Osteocyte (in vitro differentiated cells): ENCODE measurements at regions not wholly inside any gene's neighbourhood (a gene's known extent, or its start where the extent isn't known, plus 50 kb on each side); places are given as distances from the start of the nearest gene placed in this dataset.

ENCODE experiments used
- DNase-seq: peaks from one replicate; pipeline ENCODE4 v3.0.0; 2021; ENCODE audit warnings: mixed read lengths; ENCODE audit not compliant: unreplicated experiment; ENCODE audit errors: extremely low spot score
- H3K27ac Mint-ChIP-seq: one replicate; pipeline ENCODE4 v1.8.0; 2021; ENCODE audit warnings: mild to moderate bottlenecking, mixed read lengths; ENCODE audit not compliant: unreplicated experiment
- H3K27me3 Mint-ChIP-seq: one replicate; pipeline ENCODE4 v1.8.0; 2021; ENCODE audit warnings: mixed read lengths; ENCODE audit not compliant: unreplicated experiment
- H3K36me3 Mint-ChIP-seq: one replicate; pipeline ENCODE4 v1.8.0; 2021; ENCODE audit warnings: mixed read lengths; ENCODE audit not compliant: unreplicated experiment
- H3K4me1 Mint-ChIP-seq: one replicate; pipeline ENCODE4 v1.8.0; 2021; ENCODE audit warnings: mixed read lengths; ENCODE audit not compliant: unreplicated experiment
- H3K4me3 Mint-ChIP-seq: one replicate; pipeline ENCODE4 v1.8.0; 2021; ENCODE audit warnings: mild to moderate bottlenecking, moderate library complexity, mixed read lengths; ENCODE audit not compliant: unreplicated experiment
- H3K9me3 Mint-ChIP-seq: one replicate; pipeline ENCODE4 v1.8.0; 2021; ENCODE audit warnings: mixed read lengths; ENCODE audit not compliant: unreplicated experiment
- TF ChIP-seq, protein P1 (sequence below): fragments of 200-600 bp; sonication (generic); IDR thresholded peaks from 2 replicates; pipeline ENCODE4 v1.5.0; 2021; ENCODE audit warnings: antibody characterized with exemption, mild to moderate bottlenecking, moderate library complexity

DNA sequence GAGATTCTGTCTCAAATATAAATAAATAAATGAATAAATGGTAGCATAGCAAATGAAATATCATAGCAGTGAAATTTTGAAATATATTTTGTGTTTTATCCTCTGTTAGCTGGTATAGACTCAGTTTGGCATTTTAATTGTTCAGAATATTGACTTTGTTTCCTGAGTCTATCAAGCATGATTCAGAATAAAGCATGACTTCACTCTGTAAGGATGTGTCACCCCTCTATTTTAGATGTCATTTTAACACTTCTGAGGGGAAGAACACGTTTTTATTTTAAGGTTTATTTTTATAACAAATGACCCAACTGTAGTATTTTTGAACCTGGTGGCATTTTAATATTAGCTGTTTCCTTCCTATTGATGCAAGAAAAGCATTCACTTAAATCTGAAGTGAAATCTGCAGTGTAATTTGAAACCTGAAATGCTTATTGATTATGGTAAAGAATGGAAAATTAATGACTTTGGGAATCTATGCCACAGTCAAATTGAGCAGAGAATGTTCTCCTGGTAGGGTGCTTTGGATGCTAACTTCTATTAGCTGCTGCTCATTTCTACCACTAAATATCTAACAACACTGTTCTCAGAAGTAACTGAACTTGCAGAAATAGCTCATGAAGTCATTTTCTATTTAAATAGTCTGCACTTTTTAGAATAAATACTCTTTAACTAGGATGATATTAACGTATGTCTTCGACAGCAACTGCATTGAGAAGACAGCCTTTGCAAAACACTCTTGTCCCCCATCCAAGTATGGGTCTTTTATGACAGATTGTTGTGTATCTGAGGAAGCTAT, 114.2 kb downstream of the SOX4 start:
- no peak overlapping the region for H3K27ac Mint-ChIP-seq
- DNase-seq, result no peak

DNA sequence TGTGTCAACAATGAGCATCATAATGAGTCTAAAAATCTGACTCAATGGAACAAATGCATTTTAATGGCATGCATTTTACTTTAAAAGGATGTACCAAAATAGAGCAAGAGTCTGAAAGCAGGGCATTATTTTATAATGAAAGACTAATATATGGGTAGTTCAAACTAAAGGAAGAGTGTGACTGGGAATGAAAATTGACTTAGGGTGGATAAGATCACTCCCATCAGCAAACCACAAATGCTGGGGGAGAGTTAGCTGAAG, 114.7 kb downstream of the SOX4 start:
- Mint-ChIP-seq H3K27me3 (no peaks in the 10 kb centered on the region), H3K36me3 (no peaks in the 10 kb centered on the region), H3K27ac (no peak overlapping the region), H3K4me3 (no peak overlapping the region), H3K9me3 (no peaks in the 10 kb centered on the region), H3K4me1 (no peaks in the 10 kb centered on the region)
- TF ChIP-seq, protein P1, sequence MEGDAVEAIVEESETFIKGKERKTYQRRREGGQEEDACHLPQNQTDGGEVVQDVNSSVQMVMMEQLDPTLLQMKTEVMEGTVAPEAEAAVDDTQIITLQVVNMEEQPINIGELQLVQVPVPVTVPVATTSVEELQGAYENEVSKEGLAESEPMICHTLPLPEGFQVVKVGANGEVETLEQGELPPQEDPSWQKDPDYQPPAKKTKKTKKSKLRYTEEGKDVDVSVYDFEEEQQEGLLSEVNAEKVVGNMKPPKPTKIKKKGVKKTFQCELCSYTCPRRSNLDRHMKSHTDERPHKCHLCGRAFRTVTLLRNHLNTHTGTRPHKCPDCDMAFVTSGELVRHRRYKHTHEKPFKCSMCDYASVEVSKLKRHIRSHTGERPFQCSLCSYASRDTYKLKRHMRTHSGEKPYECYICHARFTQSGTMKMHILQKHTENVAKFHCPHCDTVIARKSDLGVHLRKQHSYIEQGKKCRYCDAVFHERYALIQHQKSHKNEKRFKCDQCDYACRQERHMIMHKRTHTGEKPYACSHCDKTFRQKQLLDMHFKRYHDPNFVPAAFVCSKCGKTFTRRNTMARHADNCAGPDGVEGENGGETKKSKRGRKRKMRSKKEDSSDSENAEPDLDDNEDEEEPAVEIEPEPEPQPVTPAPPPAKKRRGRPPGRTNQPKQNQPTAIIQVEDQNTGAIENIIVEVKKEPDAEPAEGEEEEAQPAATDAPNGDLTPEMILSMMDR, result no peak
- DNase-seq, result no peak

More for the DNA sequence above, 114.2 kb downstream of the SOX4 start:
- TF ChIP-seq, protein P1, result no peak
- no peaks in the 10 kb centered on the region for H3K9me3 Mint-ChIP-seq
- no peaks in the 10 kb centered on the region for H3K4me1 Mint-ChIP-seq
- no peaks in the 10 kb centered on the region for H3K27me3 Mint-ChIP-seq
- no peak overlapping the region for H3K4me3 Mint-ChIP-seq
- H3K36me3 Mint-ChIP-seq, result no peaks in the 10 kb centered on the region

DNA sequence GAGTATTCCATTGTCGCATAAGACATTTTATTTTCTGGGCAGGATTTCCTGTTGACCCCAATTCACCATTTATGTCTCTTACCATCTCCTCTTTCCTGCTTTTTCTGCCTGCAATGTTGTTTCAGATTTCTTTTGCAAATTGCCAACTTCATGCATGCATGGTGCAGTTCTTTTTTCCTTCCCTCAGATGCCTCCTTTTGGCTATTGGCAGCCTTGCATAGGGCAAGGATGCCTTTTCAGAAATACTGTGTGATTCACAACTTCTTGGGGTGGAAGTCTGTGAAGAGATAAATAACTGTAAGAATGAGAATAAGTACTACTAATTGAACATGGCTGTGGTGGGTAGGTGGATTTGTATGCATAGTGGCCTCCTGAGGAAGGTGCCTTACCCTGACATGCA, 116.7 kb downstream of the SOX4 start:
- Mint-ChIP-seq H3K4me1 (no peaks in the 10 kb centered on the region), H3K27me3 (no peaks in the 10 kb centered on the region), H3K4me3 (no peak overlapping the region), H3K36me3 (no peaks in the 10 kb centered on the region), H3K27ac (no peak overlapping the region), H3K9me3 (no peaks in the 10 kb centered on the region)
- DNase-seq, result no peak
- TF ChIP-seq, protein P1, result no peak

DNA sequence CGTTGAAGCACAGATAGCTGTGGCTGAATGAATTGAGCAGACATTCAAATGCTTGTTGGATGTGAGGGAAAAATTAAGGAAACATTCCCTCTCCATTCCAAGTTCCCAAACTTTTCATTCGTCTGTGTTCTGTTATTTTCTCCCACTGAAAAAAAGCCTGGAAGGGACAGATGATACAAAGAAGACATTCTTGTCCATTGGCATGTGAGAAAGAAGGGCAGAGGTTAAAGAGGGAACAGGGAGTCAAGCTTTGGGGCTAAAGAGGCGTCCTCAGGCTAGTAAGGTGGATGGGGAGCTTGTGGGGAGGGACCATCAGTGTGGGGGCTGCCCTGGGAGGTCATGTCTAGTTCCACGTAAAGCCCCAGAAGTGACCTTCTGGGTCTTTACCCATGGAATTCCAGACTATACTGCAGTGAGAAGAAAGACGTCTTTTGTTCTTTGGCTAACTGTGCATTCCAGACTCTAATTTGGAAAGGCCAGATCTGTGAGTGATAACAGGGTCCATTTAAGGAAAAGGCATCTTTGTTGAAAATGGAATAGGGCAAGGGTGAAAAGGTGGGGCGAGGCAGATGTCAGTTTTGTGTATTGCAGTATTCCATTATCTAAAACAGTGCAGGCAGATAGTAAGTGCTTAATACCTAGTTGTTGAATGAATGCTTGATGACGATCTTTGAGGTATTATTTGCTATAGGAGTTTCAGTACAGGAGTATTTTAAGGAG, 117.5 kb downstream of the SOX4 start:
- Mint-ChIP-seq H3K27ac (no peak overlapping the region), H3K27me3 (no peaks in the 10 kb centered on the region), H3K4me3 (no peak overlapping the region), H3K4me1 (no peaks in the 10 kb centered on the region), H3K9me3 (no peaks in the 10 kb centered on the region), H3K36me3 (no peaks in the 10 kb centered on the region)
- TF ChIP-seq, protein P1, result no peak
- no peak for DNase-seq

DNA sequence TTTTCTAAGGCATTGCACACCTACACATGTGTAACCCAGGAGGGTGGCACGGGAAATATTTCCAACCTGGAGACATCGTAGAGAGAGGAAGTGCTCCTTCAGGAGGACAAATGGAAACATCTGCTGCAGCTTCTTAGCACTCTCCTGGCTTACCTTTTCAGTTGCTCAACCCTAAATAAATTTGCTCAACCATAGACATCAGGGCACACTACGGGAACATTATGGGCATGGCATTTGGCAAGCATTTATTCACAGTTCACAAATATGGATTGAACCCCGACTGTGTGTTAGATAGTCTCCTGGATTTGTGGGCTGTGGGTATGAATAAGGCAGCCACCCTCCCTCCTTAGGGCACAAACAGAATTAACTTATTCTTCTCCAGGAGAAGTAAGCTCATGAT, 118.7 kb downstream of the SOX4 start:
- H3K36me3 Mint-ChIP-seq, result no peaks in the 10 kb centered on the region
- H3K9me3 Mint-ChIP-seq, result no peaks in the 10 kb centered on the region
- no peaks in the 10 kb centered on the region for H3K4me1 Mint-ChIP-seq

More for the DNA sequence above, 118.7 kb downstream of the SOX4 start:
- H3K27ac Mint-ChIP-seq, result no peak overlapping the region
- TF ChIP-seq, protein P1, result no peak
- no peaks in the 10 kb centered on the region for H3K27me3 Mint-ChIP-seq
- no peak for DNase-seq
- no peak overlapping the region for H3K4me3 Mint-ChIP-seq
